GM12878 (cell line): ENCODE measurements at regions not wholly inside any gene's neighbourhood (a gene's known extent, or its start where the extent isn't known, plus 50 kb on each side); places are given as distances from the start of the nearest gene placed in this dataset.

ENCODE experiments used
- EZH2 ChIP-seq: IDR thresholded peaks from 2 replicates; pipeline ENCODE4 v1.6.1; 2012; ENCODE audit warnings: low read depth, mild to moderate bottlenecking, control low read depth, inconsistent platforms, low read length, borderline replicate concordance; ENCODE audit not compliant: control insufficient read depth
- IKZF1 ChIP-seq: fragments of 450-650 bp; conservative IDR thresholded peaks from 2 replicates; pipeline ENCODE4 v1.6.1; 2017; ENCODE audit warnings: antibody characterized with exemption, mild to moderate bottlenecking
- MXI1 ChIP-seq: fragments of 150-350 bp; IDR thresholded peaks from 2 replicates; pipeline ENCODE4 v1.6.1; 2011; ENCODE audit warnings: low read depth, mild to moderate bottlenecking, inconsistent platforms, low read length, improper control_type of control experiment
- POLR2A ChIP-seq: IDR thresholded peaks from 2 replicates; pipeline ENCODE4 v1.6.1; 2011; ENCODE audit warnings: low read depth, mild to moderate bottlenecking, low read length
- POLR2AphosphoS5 ChIP-seq: IDR thresholded peaks from 2 replicates; pipeline ENCODE4 v1.6.1; 2011; ENCODE audit warnings: mild to moderate bottlenecking, low read length, inconsistent platforms
- RAD21 ChIP-seq: IDR thresholded peaks from 2 replicates; pipeline ENCODE4 v1.6.1; 2011; ENCODE audit warnings: mild to moderate bottlenecking, low read depth, low read length, moderate library complexity; ENCODE audit not compliant: insufficient read depth
- REST ChIP-seq: IDR thresholded peaks from 2 replicates; pipeline ENCODE4 v1.6.1; 2012; ENCODE audit warnings: mild to moderate bottlenecking, low read depth, low read length
- RFX5 ChIP-seq: IDR thresholded peaks from 2 replicates; pipeline ENCODE4 v1.6.1; 2011; ENCODE audit warnings: low read depth, low read length, improper control_type of control experiment
- TAF1 ChIP-seq: IDR thresholded peaks from 2 replicates; pipeline ENCODE4 v1.6.1; 2011; ENCODE audit warnings: mild to moderate bottlenecking, low read depth, low read length, borderline replicate concordance
- YBX1 ChIP-seq: fragments of 450-650 bp; IDR thresholded peaks from 2 replicates; pipeline ENCODE4 v1.6.1; 2016; ENCODE audit warnings: antibody characterized with exemption

GRCh38 chr1:11341901-11342552 lies 69.0 kb downstream of the UBIAD1 start:
- TF ChIP-seq RFX5 (no peak), EZH2 (no peak), IKZF1 (no peak), TAF1 (no peak), REST (no peak), MXI1 (no peak), YBX1 (no peak), RAD21 (no peak), POLR2A (no peak), POLR2AphosphoS5 (no peak)
